ENCODE measurements at regions not wholly inside any gene's neighbourhood (a gene's known extent, or its start where the extent isn't known, plus 50 kb on each side); places are given as distances from the start of the nearest gene placed in this dataset.
A peak's percentile ranks its signal among the peaks of the same experiment; 100 is the strongest.

DNA sequence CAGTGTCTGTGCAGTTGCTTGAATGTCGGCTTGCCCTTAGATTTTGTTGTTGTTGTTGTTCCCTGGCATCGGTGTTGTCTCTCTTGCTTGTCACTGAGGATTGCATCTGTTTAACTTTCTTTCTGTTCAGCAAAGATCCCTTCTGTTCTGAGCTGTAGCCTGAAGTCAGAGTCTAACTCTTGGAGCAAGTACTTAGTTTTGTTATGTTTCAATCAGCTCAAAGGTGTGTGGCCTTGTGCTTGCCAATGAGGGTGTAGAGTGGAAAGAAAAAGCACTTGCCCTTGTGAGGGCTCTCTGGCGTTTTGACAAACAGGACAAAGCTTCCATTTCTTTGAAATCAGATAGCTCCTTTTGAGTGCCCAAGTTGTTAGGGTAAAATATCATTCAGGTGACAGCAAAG is 757.1 kb upstream of the CDH7 start:
- peak in 1 of 2 donors; percentile 35 for TF ChIP-seq POLR2A (IDR thresholded peaks at IDR 0.05)
- TF ChIP-seq CTCF (IDR thresholded peaks at IDR 0.05), result no peak
- no peaks in the 10 kb centered on the region for H3K27me3 ChIP-seq
- H3K4me1 ChIP-seq (replicated peaks in 1 of 2), result peaks cover 0 to 5% of the 10 kb centered on the region in 2 donors
- 35 to 45% (median 35%) methylated on average over 3 of the region's 3 CpGs for WGBS, 4 donors
- H3K27ac ChIP-seq, result peak overlapping the region; percentile 13 to 76 (median 61)
- H3K4me3 ChIP-seq, result peak overlapping the region in 2 of 4 donors; percentile 1 to 35
- no peaks in the 10 kb centered on the region for H3K9me3 ChIP-seq (replicated peaks in 1 of 3)
- intact Hi-C loops (cut with DNase I), result no loop called here
- H3K36me3 ChIP-seq (replicated peaks in 1 of 2), result no peaks in the 10 kb centered on the region
- DNase-seq, result peak in 3 of 7 donors; percentile 24 to 32 (median 31)

DNA sequence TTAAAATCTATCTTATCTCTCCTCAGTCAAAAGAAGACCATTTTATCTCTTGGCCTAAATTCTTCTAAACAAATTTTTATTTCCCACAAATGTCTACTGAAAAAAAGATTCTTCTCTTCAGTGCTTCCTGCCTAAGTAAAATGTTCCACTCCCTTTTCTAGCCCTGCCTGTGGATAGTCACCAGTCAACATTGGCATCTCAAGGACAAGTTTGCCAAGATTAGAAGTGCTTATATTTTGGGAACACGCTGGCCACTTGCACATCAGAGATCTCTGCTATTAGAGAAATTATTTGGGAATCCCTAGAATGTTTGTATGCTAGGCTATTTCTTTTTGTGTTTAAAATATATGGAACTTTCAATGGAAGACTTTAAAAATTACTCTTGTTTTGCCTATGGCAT is 758.2 kb upstream of the CDH7 start:
- no peaks in the 10 kb centered on the region for H3K36me3 ChIP-seq (replicated peaks in 1 of 2)
- H3K27ac ChIP-seq, result peak overlapping the region in 3 of 5 donors; percentile 30 to 76 (median 70)
- intact Hi-C loops (cut with DNase I), result no loop called here
- no peaks in the 10 kb centered on the region for H3K9me3 ChIP-seq (replicated peaks in 1 of 3)
- TF ChIP-seq POLR2A (IDR thresholded peaks at IDR 0.05) (peak in 1 of 2 donors; percentile 48), CTCF (IDR thresholded peaks at IDR 0.05) (no peak)
- H3K27me3 ChIP-seq, result no peaks in the 10 kb centered on the region
- 43 to 68% (median 46%) methylated on average over 1 of the region's 1 CpG for WGBS, 4 donors
- DNase-seq, result peak in 5 of 7 donors; percentile 40 to 66 (median 57)
- peaks cover 0 to 5% of the 10 kb centered on the region in 2 donors for H3K4me1 ChIP-seq (replicated peaks in 1 of 2)
- H3K4me3 ChIP-seq, result peak overlapping the region in 1 of 4 donors; percentile 35

- intact Hi-C loops (cut with DNase I), result no loop called here
- WGBS, 4 donors, result 93 to 98% (median 95%) methylated on average over 5 of the region's 5 CpGs
- H3K4me1 ChIP-seq (replicated peaks in 1 of 2), result peaks cover 0 to 5% of the 10 kb centered on the region in 2 donors
- no peak overlapping the region for H3K4me3 ChIP-seq
- H3K27me3 ChIP-seq, result no peaks in the 10 kb centered on the region
- no peak for DNase-seq
- no peaks in the 10 kb centered on the region for H3K9me3 ChIP-seq (replicated peaks in 1 of 3)
- no peak for TF ChIP-seq POLR2A (IDR thresholded peaks at IDR 0.05)
- TF ChIP-seq CTCF (IDR thresholded peaks at IDR 0.05), result no peak
- H3K36me3 ChIP-seq (replicated peaks in 1 of 2), result no peaks in the 10 kb centered on the region
- H3K27ac ChIP-seq, result no peak overlapping the region
These were observed 759.7 kb upstream of the CDH7 start for GRCh38 chr18:64991102-64991501.

GRCh38 chr18:64986906-64987495 is 763.8 kb upstream of the CDH7 start:
- TF ChIP-seq CTCF (IDR thresholded peaks at IDR 0.05), result no peak
- no peak for TF ChIP-seq POLR2A (IDR thresholded peaks at IDR 0.05)
- Histone ChIP-seq H3K4me3 (no peak overlapping the region), H3K27me3 (no peaks in the 10 kb centered on the region), H3K27ac (no peak overlapping the region), H3K9me3 (replicated peaks in 1 of 3) (no peaks in the 10 kb centered on the region), H3K36me3 (replicated peaks in 1 of 2) (no peaks in the 10 kb centered on the region), H3K4me1 (replicated peaks in 1 of 2) (peaks cover 0 to 5% of the 10 kb centered on the region in 2 donors)
- 45 to 62% (median 56%) methylated on average over 3 of the region's 3 CpGs for WGBS, 4 donors
- intact Hi-C loops (cut with DNase I), result no loop called here
- no peak for DNase-seq

Measured in adrenal gland (tissue), 9 donors.